Endothelial cell of umbilical vein (primary cell): ENCODE measurements at regions not wholly inside any gene's neighbourhood (a gene's known extent, or its start where the extent isn't known, plus 50 kb on each side); places are given as distances from the start of the nearest gene placed in this dataset.

Source experiments
- BruUV-seq: library from RNA; stranded (reverse); fragments of 400-500 nt; replicated peaks from 2 replicates; lab custom pipeline; 2021; lab: Mats Ljungman, UMichigan
- CTCF ChIA-PET: fragments of 300-600, 350-600 bp; sonication (Branson Sonifier 250); formaldehyde crosslinking; loops from one replicate; lab custom pipeline; 2021; ENCODE audit warnings: antibody characterized with exemption, inconsistent platforms; lab: Charles Lee
- POLR2A ChIA-PET: fragments of 300-600, 350-600 bp; sonication (Branson Sonifier 250); formaldehyde crosslinking; loops from one replicate; lab custom pipeline; 2021; ENCODE audit warnings: antibody characterized with exemption, inconsistent platforms; lab: Charles Lee
- DNase-seq: peaks from one replicate; pipeline ENCODE4 v3.0.0-alpha.2; 2011; ENCODE audit warnings: low read depth, low spot score
- FAIRE-seq: peaks from 2 replicates; lab custom pipeline; 2011; peaks lifted over from hg19 to GRCh38; lab: Jason Lieb, UNC
- H2AFZ ChIP-seq: 2 replicates; pipeline ENCODE4 v1.6.0; 2012; ENCODE audit warnings: low read depth, low read length, control low read depth, inconsistent platforms
- H3K27ac ChIP-seq: 2 replicates; pipeline ENCODE4 v1.5.1; 2011; ENCODE audit warnings: low read depth, mild to moderate bottlenecking, control low read depth, low read length, moderate library complexity; ENCODE audit not compliant: insufficient read depth
- H3K27me3 ChIP-seq, 2 experiments: 2 replicates each; pipeline versions ENCODE4 v1.6.0 to v1.6.1; 2011; ENCODE audit warnings: low read length in 2 of 2, mixed read lengths in 1 of 2; ENCODE audit not compliant: control insufficient read depth in 2 of 2, insufficient read depth in 2 of 2
- H3K36me3 ChIP-seq, 2 experiments: 2 replicates in 1 of 2; 3 replicates in 1 of 2; pipeline ENCODE4 v1.5.1; 2011; ENCODE audit warnings: low read length in 2 of 2, mild to moderate bottlenecking in 1 of 2, moderate library complexity in 1 of 2; ENCODE audit not compliant: control insufficient read depth in 2 of 2, insufficient read depth in 2 of 2; ENCODE audit errors: extremely low read depth in 1 of 2
- H3K4me1 ChIP-seq: 3 replicates; pipeline ENCODE4 v1.5.1; 2011; ENCODE audit warnings: mild to moderate bottlenecking, low read length; ENCODE audit not compliant: control insufficient read depth, insufficient read depth; ENCODE audit errors: extremely low read depth
- H3K4me2 ChIP-seq: 2 replicates; pipeline ENCODE4 v1.6.1; 2011; ENCODE audit warnings: low read length, control low read depth, mixed read lengths; ENCODE audit not compliant: insufficient read depth
- H3K4me3 ChIP-seq, 3 experiments: fragments of 200-600 bp in 1 of 3; sonication (generic), shearing (Covaris generic) in 1 of 3; replicated peaks in 1 of 3; 2 replicates each; pipeline ENCODE4 v1.5.1; 2011 to 2016; ENCODE audit warnings: control low read depth in 3 of 3, low read length in 3 of 3, mild to moderate bottlenecking in 2 of 3, inconsistent platforms in 1 of 3, low read depth in 1 of 3, moderate library complexity in 1 of 3; ENCODE audit not compliant: insufficient read depth in 1 of 3
- H3K79me2 ChIP-seq: 2 replicates; pipeline ENCODE4 v1.6.0; 2012; ENCODE audit warnings: low read length, inconsistent platforms; ENCODE audit not compliant: control insufficient read depth, insufficient read depth
- H3K9ac ChIP-seq: replicated peaks from 2 replicates; pipeline ENCODE3; 2011; ENCODE audit warnings: low read length, control low read depth; ENCODE audit not compliant: insufficient read depth; ENCODE audit errors: extremely low read depth
- H3K9me1 ChIP-seq: replicated peaks from 3 replicates; pipeline ENCODE4 v1.6.0; 2011; ENCODE audit warnings: mild to moderate bottlenecking, low read length; ENCODE audit not compliant: control insufficient read depth, insufficient read depth; ENCODE audit errors: extremely low read depth
- H3K9me3 ChIP-seq: replicated peaks from 2 replicates; pipeline ENCODE4 v1.5.1; 2012; ENCODE audit warnings: low read length, inconsistent platforms; ENCODE audit not compliant: control insufficient read depth, insufficient read depth
- H4K20me1 ChIP-seq: replicated peaks from 2 replicates; pipeline ENCODE3; 2011; ENCODE audit warnings: mild to moderate bottlenecking, low read length; ENCODE audit not compliant: control insufficient read depth, insufficient read depth; ENCODE audit errors: extremely low read depth
- CTCF ChIP-seq, 2 donors: IDR thresholded peaks; 1 replicate in 1 of 2; 2 replicates in 1 of 2; pipeline ENCODE4 v1.5.1; 2011; ENCODE audit warnings: low read length in 2 of 2, mild to moderate bottlenecking in 2 of 2, moderate library complexity in 2 of 2, control low read depth in 1 of 2, inconsistent platforms in 1 of 2, low read depth in 1 of 2; ENCODE audit not compliant: insufficient read depth in 1 of 2; ENCODE audit errors: extremely low read depth in 1 of 2
- EZH2 ChIP-seq: IDR thresholded peaks from 2 replicates; pipeline ENCODE4 v1.6.1; 2012; ENCODE audit warnings: borderline replicate concordance, low read depth, mild to moderate bottlenecking, moderate library complexity, low read length, inconsistent platforms; ENCODE audit not compliant: severe bottlenecking
- FOS ChIP-seq: IDR thresholded peaks from 2 replicates; pipeline ENCODE4 v1.6.1; 2011; ENCODE audit warnings: mild to moderate bottlenecking, low read length, moderate library complexity, borderline replicate concordance; ENCODE audit not compliant: insufficient read depth
- GATA2 ChIP-seq: IDR thresholded peaks from 2 replicates; pipeline ENCODE4 v1.7.0; 2011; ENCODE audit warnings: low read depth, mild to moderate bottlenecking, moderate library complexity, mixed read lengths, low read length; ENCODE audit not compliant: insufficient read length, insufficient read depth
- JUN ChIP-seq: IDR thresholded peaks from 2 replicates; pipeline ENCODE4 v1.6.1; 2011; ENCODE audit warnings: borderline replicate concordance, low read depth; ENCODE audit not compliant: insufficient read length, insufficient read depth
- MAX ChIP-seq: IDR thresholded peaks from 2 replicates; pipeline ENCODE4 v1.6.1; 2011; ENCODE audit not compliant: insufficient read depth, insufficient read length
- MYC ChIP-seq: IDR thresholded peaks from one replicate; pipeline ENCODE4 v1.6.1; 2011; ENCODE audit warnings: mild to moderate bottlenecking, low read depth, low read length
- POLR2A ChIP-seq: IDR thresholded peaks from 2 replicates; pipeline ENCODE4 v1.6.1; 2012; ENCODE audit warnings: low read depth, mild to moderate bottlenecking, control low read depth, low read length
- POLR2AphosphoS5 ChIP-seq: IDR thresholded peaks from 2 replicates; pipeline ENCODE4 v1.6.1; 2012; ENCODE audit warnings: low read depth, mild to moderate bottlenecking, control low read depth, low read length, moderate library complexity; ENCODE audit not compliant: insufficient read depth
- dilution Hi-C: fragments of 300-500 bp; cut with MboI; formaldehyde crosslinking; loops from one replicate; pipeline ENCODE4 v1.15.0; 2019; ENCODE audit warnings: low sequenced_read_pairs; ENCODE audit not compliant: extremely low pct_ligation_motif_present
- intact Hi-C: fragments of 100-400 bp; cut with micrococcal nuclease; formaldehyde crosslinking; loops from one replicate; pipeline ENCODE4 v1.10.0; 2022

DNA sequence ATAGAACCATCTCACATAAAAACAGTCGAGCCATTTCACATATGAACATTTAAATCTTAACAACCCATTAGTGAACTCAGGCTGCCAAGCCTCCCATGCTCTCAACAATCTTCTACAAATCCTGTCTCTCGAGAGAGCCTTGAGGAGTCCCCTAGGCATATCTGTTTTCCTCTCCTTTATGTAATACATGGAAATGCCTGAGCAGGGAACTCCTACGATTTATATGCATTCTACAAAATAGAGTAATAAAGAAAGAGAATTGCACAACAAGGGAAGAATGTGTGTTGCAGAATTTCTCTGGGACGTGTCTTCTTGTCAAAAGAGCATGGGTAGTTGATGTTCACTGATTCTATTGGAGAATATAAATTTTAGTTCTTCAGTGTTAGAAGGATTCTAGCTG, 101.8 kb upstream of the VCX2 start:
- H3K4me1 ChIP-seq: peaks cover 8% of the 10 kb centered on the region
- no peaks in the 10 kb centered on the region for H3K9me1 ChIP-seq
- no peaks in the 10 kb centered on the region for H3K9me3 ChIP-seq
- no peaks in the 10 kb centered on the region for H3K79me2 ChIP-seq
- no peak for TF ChIP-seq GATA2
- TF ChIP-seq POLR2AphosphoS5: no peak
- TF ChIP-seq MYC: no peak
- no peak for TF ChIP-seq EZH2
- TF ChIP-seq POLR2A: no peak
- TF ChIP-seq MAX: no peak
- no peak for TF ChIP-seq FOS
- no peak for TF ChIP-seq CTCF (IDR thresholded peaks at IDR 0.05; ENCODE audit: extremely low read depth in 1 of 2, insufficient read depth in 1 of 2, low read depth in 1 of 2, low read length in 2 of 2)
- no peak for TF ChIP-seq JUN
- no peak for FAIRE-seq
- H3K9ac ChIP-seq: no peak overlapping the region
- H2AFZ ChIP-seq: no peak overlapping the region
- no peaks in the 10 kb centered on the region for H3K27me3 ChIP-seq
- CTCF ChIA-PET: no interaction called here
- H3K27ac ChIP-seq: no peak overlapping the region
- dilution Hi-C loops (no loop called here), intact Hi-C loops (no loop called here)
- BruUV-seq: no TSS peak
- H3K36me3 ChIP-seq: no peaks in the 10 kb centered on the region
- H3K4me3 ChIP-seq: no peak overlapping the region
- H3K4me2 ChIP-seq: no peak overlapping the region
- POLR2A ChIA-PET: no interaction called here
- no peaks in the 10 kb centered on the region for H4K20me1 ChIP-seq
- DNase-seq: no peak
